HG03521 (cell line): ENCODE measurements at regions not wholly inside any gene's neighbourhood (a gene's known extent, or its start where the extent isn't known, plus 50 kb on each side); places are given as distances from the start of the nearest gene placed in this dataset.

Experiments
- ATAC-seq: cut with Tn5 transposase; IDR thresholded peaks from one replicate; pipeline ENCODE4 v1.9.1; 2021; ENCODE audit warnings: mild to moderate bottlenecking, moderate library complexity; ENCODE audit not compliant: unreplicated experiment

DNA sequence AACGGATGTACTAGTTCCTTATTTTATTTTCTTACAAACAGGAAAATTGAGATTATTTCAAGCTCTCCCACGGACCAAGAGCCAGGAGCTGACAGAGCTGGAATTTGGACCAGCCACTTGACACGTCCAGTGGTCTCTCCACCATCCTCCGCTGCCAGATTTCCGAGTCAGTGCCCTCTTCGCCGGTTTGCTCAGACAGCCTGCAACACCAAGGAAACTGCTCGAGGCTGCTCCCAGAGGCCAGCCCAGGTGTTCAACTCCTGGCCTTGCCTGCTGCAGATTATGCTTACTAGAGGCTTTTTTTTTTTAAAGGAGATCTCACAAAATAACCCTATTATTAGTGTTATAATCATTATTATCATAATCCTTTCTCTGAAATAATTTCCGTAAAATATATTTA, 779.8 kb downstream of the RNF144A start:
- ATAC-seq: no peak

DNA sequence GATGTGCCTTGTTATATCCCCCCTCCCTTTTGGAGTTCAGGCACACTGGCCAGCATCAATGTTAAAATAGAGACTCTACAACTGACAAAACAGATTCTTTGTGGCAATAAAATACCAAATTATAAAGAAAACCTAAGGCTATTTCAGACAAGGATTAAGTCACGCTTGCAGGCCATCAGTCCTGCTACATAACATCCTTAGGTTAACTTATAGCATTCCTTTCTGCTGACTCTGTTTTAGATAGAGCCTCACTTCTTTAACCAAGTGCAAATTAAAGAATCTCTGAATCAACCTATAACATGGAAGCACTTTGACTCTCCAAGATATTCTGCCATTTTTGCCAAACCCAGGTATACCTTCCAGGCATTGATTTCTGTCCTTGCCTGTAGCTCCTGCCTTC, 784.6 kb downstream of the RNF144A start:
- no peak for ATAC-seq

DNA sequence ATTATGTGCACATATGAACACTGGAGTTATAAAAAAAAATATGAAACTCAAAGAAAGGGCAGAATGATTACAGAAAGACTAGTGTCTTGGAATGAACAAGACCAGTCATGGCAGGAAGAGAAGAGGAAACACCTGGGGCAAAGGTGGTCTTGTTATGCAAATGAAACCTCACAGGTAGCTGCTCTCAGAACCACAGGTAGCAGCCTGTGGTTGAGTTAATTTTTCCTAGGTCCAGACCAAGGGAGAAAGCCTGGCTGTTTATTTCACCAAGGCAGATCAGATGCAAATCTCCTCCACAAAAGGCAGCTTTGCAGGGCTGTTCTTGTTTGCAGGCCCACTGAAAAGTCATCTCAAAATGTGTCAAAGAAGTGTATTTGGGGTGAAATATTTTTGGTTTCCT, 785.8 kb downstream of the RNF144A start:
- ATAC-seq: no peak

DNA sequence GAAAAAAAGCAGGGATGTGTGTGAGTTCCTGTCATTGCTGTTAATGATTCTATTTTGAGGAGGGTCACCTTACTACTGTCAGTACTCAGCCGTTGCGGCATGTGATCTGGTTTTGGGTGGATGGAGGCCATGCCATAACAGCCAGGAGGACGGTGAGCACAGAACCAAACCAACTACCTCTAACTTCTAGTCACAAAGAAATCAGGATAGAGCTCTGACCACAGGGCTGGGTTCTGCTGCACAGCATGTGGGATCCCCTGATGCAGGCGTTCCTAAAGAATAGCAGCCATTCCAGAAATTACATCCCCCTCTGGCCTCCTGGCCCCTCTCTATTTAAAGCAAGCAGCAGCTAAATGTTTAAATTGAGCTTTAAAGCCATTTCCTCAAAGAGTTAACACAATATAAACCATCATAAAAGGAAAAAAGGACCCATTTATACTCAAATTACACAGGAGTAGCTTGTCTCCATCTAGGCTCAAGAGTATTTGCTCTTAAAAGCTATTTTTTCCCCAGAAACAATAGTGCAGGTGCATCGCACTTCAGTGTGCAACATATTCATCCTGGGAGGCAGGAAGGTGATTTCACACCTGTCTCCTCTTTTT, 786.4 kb downstream of the RNF144A start:
- ATAC-seq: no peak

DNA sequence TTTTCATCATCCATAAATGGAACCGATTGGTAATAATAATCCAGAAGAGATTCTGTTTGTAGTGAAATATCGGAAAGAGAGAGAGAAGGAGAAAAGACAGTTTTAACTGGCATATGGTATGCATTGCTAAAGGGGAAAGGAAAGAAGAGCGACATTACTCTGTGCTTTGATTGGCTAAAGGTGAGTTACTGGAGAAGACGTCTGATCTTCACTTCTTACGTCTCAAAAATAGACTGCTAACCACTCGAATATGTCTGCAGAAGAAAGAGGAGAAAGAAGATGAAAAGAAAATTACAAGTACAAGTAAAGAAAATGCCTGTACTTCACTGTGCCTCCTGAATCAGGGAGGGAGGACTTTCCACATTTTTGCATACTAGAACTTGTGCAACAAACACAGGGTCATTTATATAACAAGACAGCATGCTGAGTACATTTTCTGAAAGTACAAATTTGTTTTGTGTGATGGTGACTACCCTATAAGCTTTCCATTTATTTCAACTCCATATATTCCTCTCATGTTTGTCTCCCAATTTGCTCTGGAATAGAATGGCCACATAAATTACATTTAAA, 787.2 kb downstream of the RNF144A start:
- no peak for ATAC-seq

DNA sequence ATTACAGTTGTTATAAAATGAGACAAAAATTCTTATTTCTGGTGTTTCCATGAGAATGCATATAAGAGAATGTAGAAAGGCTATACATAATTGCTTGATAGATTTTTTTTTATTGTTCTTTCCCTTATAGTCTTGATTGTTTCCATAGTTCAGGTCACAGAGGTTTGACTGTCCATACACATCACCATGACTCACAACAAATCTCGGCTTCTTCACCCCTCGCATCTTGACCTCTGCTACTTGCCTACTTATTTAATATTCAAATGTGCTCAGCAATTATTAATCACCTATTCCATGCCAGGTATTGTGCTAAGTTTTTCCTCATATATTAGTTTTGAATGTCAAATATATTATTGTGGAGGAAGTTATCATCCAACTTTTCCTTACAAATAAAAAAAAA, 789.6 kb downstream of the RNF144A start:
- ATAC-seq: no peak

DNA sequence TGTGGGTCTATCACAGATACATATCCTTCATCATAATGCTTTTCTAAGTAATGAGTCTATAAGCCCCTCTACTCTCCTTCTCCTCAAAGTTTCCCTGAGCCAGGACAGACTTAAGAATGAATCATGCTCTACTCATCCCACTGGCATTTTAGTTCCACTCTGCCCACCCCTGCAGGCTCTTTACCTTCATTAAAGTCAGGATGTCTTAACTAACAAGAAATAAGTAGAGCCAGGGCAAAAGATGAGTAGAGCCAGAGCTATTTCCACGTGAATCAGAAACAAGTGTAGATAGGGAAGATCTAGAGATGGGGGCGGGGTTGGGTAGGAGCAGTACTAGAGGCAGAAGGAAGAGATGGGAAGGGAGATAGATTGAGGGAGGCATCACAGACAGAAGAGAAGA, 790.5 kb downstream of the RNF144A start:
- ATAC-seq: no peak

DNA sequence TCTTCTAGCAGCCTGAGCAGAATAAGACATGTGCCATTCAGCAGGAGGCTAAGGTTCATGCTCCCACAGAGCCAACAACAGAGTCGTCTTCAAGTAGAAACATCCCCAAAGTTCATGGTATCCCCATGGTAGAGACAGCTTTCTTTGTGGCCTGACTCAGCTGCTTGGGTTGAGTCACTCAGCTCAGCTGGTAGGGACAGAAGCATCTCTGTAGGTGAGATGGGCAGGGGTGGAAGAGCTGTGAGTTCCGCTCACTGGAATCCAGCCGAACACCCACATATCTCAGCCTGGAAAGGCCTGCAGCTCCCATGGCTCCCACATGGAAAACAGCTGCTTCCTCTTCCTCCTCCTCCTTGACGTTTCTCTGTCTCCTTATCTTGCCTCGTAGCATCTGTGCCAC, 792.7 kb downstream of the RNF144A start:
- no peak for ATAC-seq

DNA sequence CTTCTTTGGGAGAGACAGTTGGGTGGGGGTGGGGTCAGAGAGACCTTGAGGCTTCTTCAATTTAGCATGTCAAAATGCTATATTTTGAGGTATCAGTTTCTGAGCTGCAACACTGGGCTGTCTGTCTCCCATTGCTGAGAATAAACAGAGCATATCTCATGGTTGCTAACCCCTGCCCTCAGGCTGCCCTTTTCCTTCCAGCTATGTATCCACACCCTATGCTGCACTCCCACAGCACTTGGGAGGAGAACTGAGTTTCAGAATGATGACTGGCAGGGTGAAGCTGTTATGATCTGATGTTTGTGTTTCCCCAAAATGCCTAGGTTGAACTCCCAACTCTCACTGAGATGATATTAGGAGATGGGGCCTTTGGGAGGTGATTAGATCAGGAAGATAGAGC, 794.0 kb downstream of the RNF144A start:
- no peak for ATAC-seq

DNA sequence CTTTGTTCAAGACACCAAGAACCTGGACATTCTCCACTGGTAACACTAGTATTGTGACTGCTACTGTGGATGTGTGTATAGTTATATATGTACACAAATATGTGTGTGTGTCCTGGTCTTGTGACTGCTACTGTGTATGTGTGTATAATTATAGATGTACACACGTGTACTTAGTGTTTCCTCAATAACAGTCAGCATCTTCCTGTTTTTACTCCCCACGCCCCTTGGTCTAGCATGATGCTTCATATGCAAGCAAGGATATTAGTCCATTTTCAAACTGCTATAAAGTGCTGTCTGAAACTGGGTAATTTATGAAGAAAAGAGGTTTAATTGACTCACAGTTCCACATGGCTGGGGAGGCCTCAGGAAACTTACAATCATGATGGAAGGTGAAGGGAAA, 802.7 kb downstream of the RNF144A start:
- no peak for ATAC-seq

DNA sequence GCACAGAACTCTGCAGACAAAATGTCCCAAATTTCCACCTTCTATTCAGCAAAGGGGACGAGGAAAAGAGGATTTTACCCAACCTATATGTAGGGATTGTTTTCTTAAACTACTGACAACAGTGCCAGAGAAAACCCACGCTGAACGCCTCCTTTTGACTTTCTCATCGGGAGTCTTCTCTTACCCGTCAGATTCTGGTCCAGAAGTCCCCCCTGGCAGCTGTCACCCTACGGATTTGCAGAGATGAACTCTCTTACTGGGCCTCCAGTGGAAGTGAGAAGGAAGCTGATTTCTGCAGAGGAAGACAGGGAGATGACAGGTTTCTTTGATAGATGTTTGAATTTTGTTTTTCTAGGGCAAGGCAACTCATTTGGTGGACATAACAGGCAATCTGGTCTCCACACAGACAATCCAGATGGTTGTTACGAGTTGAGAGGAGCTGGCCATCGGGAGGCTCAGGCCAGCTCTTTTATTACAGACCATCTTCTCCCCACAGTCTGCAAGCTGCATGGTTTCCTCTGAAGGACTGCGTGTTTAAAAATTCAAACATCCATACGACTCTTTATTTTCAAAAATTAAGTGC, 804.3 kb downstream of the RNF144A start:
- ATAC-seq: no peak

DNA sequence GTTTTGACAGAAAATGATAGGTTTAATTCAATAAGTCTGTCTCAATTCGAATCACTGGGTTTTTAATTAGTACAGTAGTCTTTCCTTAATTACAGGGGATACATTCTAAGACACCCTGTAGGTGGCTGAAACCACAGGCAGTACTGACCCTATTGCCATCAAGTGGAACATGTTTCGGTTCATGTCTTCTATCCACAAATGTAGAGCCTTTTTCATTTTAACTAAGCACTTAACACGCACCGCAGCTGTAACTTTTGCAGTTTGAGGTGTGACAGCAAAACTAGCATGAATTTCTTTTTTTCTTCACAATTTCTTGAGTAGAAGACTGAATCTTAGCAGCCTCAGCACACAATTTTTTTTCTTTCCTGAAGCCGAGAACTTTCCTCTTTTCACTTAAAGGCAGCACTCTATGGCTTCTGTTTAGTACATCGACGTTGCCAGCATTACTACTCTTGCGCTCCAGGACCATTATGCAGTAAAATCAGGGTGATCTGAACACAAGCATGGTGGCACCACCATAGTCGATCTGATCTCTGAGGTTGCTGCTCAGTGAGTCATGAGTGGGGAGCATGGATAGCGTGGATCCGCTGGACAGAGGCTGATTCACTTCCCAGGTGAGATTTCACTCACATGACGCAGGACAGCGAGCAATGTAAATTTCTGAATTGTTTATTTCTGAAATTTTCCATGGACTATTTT, 805.1 kb downstream of the RNF144A start:
- ATAC-seq: no peak

DNA sequence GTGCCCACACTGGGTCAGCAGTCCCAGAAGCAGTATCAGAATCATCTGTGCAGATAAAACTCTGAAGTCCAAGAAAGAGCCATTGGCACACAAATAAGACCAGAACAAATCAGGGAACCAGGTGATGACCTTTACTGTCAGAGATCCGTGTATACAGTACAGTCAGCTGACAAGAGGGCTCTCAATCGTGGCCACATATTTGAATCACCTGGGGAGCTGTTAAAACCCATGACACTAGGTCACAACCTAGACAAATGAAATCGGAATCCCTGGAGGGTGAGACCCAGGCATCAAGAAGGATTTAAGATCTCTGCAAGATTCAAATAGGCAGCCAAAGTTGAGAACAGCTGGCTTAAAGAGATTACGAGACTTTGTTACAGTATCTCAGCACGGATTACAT, 807.1 kb downstream of the RNF144A start:
- no peak for ATAC-seq

DNA sequence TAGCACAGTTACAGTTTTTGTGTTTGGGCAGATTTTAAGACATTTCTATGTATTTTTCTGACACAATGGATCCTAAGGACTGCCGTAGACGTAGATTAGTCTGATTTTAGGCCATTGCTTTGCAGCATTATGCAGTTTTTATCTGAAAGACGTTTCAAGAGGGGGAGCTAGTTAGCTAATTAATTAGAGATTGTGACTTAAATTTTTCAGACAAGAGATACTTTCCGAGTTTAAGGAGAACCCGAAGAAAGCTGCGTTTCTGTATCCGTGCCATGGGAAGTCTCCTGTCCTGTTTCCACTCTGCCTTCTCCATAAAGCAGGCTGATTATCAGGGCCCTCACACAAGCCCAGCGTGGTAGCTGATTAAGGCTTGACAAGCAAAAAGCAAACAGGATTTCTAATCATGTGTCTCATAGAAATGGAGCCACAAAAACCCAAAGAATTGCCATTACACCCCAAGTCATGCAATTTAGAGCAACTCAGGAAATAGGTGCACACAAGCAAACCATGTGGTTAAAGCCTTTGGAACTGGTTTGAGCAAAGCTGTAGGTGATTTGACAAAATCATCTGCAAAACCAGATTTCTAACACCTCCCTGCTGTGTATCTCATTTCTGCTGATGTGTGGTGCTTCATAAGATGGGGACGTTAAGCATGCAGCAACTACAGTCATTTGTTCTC, 808.1 kb downstream of the RNF144A start:
- no peak for ATAC-seq

DNA sequence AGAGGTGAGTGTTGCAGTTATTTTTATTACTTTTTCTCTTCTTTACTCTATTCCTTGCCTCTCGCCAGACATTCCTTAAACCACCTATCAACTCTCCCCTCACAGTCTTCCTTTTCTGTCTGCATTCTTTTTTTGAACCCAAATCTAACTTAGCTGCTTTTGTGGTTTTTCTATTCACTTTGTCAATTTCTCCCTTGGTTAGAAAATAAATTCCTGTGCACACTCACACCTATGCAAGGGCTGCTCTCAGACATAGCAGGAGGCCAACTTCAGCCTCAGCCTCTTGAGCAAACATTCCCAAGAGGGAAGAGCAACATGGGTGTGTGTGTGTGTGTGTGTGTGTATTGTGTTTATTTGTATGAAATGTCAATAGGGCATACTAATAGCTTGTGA, 808.6 kb downstream of the RNF144A start:
- ATAC-seq: no peak

DNA sequence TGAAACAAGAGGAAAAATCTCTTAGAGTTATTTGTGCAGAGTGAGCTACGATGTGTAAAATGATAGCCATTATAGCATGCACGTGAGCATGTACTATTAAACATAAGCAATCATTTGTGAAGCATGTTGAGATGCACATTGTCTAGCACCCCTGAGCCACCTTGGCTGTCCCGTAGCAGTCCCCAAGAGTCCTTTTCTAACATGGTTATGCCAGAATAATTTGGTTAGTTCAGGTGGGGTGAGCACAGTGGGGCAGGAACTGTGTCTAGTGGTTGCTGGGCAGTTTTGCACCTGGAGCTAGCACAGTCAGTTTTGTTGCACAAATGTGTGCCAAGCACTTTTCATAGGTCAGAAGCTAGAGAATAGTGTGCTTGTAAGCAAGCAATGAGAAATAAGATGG, 809.8 kb downstream of the RNF144A start:
- no peak for ATAC-seq

DNA sequence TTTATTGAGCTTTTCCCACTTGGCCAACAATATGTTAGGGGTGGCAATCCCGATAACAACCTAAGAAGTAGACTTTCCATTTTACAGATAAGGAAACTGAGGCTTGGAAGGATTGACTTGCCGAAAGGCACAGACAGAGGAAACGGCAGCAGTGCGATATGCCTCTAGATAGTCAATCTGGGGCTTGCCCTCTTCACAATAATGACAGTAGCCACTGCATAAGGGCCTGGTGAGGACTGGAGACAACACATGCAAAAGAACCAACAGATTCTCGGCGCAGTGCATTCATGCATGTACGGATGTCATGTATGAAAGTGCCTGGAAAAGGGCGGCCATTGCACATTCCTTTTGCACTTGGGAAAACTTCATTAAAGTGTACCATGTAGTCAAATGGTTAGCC, 811.2 kb downstream of the RNF144A start:
- no peak for ATAC-seq

DNA sequence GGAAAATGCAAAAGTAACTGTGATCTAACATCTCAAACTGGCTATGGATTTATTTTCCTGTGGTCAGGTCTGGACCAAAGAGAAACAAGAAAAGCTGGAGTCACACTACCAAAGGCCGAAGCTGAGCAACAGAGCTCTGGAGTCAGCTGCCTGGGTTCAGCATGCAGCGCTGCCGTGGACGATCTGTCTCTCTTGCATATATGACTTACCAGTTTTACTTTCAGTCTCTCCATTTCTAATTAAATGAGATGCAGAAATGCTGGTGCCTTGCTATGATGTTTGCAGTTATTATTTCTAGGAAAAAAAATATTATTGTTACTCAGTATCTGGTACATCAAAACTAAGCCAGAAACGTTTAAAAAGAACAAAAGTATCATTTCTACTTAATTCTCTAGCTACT, 813.2 kb downstream of the RNF144A start:
- ATAC-seq: no peak

DNA sequence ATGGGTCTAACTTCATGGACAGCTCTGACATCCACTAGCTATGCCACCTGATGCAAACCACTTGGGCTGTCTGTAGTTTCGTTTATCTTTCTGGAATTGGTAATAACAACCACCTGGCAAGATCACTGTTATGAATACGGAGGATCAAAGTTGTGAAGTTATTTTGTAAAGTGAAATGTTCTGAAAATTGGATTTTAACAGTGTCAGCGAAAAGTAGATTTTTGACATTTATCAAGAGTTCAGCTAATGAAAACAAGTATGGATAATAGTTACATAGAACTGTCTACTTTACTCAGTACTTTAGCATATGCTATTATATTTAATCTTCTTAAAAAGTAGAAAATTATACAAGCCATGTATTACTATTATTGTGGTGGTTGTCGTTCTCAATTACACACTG, 813.8 kb downstream of the RNF144A start:
- ATAC-seq: no peak

DNA sequence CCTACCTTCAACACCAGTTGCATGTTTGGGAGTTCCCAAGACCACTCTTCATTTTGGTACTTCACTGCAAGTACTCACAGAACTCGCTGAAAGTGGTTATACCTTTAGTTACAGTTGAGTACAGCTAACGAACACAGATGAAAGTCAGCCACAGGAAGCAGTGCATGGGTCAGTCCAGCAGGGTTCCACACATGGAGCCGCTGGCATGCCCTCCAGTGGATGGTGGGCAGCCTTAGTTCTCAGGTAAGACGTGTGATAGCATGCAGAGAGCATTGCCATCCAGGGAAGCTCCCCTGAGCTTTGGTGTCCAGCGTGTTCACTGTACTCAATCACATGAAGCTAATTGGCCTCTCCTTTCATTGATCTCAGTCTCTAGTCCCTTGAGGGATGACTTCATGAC, 815.3 kb downstream of the RNF144A start:
- ATAC-seq: no peak

DNA sequence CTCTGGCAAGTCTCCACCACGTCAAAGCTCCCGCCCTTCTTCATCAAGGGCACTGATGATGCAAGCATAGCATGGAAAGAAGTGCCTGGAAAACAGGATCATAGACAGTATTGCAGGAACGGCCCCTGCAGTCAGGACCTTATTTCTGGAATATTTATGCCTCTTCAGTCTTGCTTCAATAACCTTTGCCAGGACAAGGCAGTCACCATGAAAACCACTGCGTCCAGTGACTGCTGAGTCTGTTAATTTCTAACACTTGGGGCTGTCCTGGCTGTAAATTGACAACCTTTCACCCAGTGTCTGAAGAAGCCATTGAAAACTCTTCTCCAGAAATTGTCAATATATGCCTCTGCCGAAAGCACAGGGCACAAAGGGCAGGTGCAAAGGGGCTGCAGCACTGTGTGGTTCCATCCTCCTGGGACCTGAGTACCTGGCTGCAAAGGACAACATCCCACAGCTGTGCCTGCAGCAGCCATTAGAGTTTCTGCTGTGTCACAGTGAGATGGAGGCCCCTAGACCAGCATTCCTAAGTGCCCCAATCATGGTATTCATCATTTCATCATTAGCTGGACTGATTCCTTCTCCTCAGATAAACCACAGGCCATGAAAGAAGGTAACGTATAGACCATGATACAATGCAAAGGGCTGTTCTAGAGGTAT, 819.6 kb downstream of the RNF144A start:
- no peak for ATAC-seq
